CD4-positive, alpha-beta T cell treated with Interferon gamma for 1 hour (primary cell): ENCODE measurements at regions not wholly inside any gene's neighbourhood (a gene's known extent, or its start where the extent isn't known, plus 50 kb on each side); places are given as distances from the start of the nearest gene placed in this dataset.

Source experiments
- DNase-seq: peaks from one replicate; pipeline ENCODE4 v3.0.0-alpha.2; 2020

GRCh38 chr1:208523007-208523406 is 278.8 kb upstream of the PLXNA2 start:
- no peak for DNase-seq

- no peak for DNase-seq
These were observed 280.2 kb upstream of the PLXNA2 start for GRCh38 chr1:208524376-208524775.

- DNase-seq, result no peak
These were observed 280.7 kb upstream of the PLXNA2 start for GRCh38 chr1:208524925-208525324.

DNA sequence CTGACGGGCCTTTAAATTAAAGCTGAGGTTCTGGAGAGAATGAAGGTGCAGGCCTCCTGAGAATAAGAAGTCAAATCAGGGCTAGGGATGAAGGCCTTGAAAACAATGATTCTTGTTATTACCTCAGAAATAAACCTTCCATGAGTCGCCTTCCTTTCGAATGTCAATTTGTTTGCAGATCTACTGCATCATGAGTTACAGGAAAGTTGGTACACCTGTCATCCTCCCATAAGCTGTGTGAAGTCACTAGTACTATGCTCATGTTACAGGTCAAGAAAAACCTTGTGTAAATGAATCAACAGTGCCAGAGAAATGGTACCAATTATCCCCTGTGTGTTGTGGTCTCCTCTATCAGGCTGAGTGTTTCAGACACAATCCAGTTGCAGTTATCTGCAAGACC is 281.2 kb upstream of the PLXNA2 start:
- no peak for DNase-seq

DNA sequence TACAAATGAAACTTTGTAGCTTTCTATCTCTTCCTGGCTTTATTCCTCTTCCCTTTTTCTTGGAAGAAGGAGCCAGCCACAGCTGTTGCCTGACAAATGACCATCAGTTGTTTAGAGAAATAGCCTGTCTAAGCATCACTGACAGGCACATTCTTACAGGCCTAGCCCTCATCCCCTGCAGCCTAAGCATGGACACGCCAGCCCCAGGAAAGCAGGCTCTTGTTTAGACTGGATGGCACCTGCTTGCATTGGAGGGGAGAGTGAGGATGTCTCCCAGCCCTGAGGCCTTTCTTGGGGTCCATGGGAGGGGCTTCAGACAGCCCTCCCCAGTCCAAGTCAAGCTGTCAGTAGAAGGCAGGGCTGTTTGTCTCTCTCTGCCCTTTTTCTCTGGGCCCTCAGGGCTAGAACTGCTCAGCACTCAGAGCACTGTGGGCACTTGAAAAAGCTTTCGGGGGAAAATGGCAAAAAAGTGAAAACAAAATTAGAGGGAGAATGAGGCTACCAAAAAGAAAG is 282.5 kb upstream of the PLXNA2 start:
- DNase-seq, result no peak

DNA sequence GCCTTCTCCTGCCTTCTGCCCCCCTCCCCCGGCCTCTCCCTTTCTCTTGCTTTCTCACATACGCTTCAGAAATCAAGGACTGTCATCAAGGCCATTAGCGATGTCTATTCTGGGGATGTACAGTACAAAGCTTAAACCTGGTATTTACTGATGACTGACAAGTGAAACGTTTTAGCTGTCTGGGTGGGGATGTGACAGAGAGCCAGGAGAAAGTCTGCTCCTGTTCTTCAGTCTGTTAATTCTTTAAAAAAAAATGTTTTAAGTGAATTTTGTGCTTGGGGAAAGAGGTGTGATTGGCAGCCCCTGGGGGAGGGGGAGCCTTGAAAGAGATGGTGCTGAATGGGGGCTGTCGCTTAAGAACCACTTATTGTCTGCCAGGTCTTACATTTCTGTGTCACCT is 283.0 kb upstream of the PLXNA2 start:
- no peak for DNase-seq

DNA sequence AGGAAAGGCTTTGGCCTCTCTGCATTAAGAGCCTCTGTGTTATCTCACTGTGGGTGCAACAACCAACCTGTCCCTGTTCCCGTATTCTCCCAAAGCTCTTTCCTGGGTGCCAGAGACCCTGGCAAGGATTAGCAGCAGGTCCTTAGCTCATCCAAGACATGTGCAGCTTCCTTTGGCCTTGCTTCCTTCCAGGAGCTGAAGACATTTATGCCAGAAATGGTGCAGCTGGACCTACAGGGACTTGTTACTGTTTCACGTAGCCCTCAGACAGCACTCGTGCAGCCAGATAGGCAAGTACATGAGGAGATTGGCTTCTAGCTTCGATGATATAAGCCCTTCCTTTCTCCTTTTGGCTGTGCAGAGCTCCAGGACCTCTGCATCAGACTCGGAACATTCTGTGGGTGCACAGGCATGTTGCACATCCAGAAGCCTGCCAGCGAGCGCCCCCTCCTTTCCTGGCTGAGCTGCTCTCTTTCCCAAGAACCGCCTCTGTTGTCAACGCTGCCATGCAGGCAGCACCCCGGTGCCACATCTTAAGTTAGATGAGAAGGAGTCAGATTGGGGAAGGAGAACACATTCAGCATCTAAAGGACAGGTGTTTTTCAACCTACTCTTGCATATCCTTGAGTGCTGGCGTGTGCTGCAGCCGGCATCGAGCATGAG is 284.5 kb upstream of the PLXNA2 start:
- no peak for DNase-seq

- no peak for DNase-seq
These were observed 287.0 kb upstream of the PLXNA2 start for GRCh38 chr1:208531003-208531750.

GRCh38 chr1:208533746-208534598 is 289.8 kb upstream of the PLXNA2 start:
- no peak for DNase-seq

- no peak for DNase-seq
These were observed 290.4 kb upstream of the PLXNA2 start for GRCh38 chr1:208534599-208534897.

DNA sequence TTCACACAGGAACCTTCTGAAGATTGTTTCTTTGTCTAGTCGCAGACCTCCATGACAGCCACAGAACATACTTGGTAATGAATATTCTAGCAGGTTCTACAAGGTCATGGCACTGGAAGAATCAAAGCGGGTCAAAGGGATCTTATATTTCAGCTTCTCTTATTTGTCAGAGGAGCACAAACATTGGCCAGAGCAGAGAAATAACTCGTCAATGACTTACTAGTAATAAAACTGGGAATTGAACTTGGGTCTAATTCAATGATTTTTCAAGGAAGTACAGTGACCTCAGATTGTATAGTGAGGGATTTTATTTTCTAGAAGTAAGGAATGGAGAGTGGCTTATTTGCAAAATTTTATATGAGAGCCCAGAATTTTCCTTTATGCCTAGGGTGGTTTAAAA is 290.8 kb upstream of the PLXNA2 start:
- DNase-seq, result no peak

DNA sequence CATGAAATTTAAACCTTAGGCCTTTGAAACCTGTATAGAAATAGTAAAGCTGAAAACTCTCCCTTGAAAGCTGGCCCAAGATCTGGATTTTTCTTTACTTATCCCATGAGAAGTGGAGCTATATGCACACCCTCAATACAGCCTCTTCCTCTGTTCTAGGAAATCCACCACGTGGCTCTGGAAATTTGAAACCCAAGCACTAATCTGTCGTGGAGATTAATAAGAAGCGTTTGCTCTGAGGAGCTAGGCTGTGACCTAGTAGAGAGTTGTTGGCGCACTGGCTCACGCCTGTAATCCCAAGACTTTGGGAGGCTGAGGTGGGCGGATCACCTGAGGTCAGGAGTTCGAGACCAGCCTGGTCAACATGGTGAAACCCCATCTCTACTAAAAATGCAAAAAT is 291.3 kb upstream of the PLXNA2 start:
- no peak for DNase-seq

- DNase-seq, result no peak
These were observed 292.0 kb upstream of the PLXNA2 start for GRCh38 chr1:208536212-208536611.

- DNase-seq, result no peak
These were observed 293.0 kb upstream of the PLXNA2 start for GRCh38 chr1:208537198-208537597.

DNA sequence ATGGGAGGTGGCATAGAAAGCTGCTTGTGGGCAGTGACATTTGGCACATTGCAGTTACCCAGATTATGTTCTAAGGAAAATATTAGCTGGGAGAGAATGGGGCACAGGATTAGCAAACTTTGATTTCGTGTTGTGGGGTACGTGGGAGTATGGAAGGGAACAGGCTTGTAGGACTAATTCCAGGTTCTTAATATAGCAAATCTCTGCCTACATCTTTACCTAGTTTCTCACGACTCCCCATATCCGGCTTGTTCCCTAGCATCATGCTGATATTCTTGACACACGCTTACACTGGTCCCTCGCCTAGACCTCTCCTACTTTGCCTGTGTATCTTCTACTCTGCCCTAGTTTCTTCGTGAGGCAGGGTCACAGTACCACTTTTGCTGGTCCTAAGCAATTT is 293.9 kb upstream of the PLXNA2 start:
- DNase-seq, result no peak

DNA sequence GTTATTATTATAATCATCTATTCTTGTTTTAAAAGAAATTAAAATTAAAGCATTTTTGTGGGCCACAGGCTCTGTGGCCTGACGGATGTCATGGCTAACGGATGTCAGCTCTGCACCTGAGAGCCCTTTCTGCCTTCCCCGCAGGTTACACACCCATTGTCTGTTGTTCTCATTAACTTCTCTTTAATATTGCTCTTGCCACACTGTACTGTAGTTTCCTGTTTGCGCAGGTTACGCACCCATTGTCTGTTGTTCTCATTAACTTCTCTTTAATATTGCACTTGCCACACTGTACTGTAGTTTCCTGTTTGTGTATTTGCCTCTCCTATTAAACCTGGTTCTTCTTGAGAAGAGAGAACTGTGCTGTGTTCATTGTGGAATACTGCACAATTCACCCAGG is 294.4 kb upstream of the PLXNA2 start:
- no peak for DNase-seq

GRCh38 chr1:208540724-208541123 is 296.5 kb upstream of the PLXNA2 start:
- no peak for DNase-seq

GRCh38 chr1:208541225-208541855 is 297.2 kb upstream of the PLXNA2 start:
- DNase-seq, result no peak

- no peak for DNase-seq
These were observed 298.1 kb upstream of the PLXNA2 start for GRCh38 chr1:208542309-208542708.

DNA sequence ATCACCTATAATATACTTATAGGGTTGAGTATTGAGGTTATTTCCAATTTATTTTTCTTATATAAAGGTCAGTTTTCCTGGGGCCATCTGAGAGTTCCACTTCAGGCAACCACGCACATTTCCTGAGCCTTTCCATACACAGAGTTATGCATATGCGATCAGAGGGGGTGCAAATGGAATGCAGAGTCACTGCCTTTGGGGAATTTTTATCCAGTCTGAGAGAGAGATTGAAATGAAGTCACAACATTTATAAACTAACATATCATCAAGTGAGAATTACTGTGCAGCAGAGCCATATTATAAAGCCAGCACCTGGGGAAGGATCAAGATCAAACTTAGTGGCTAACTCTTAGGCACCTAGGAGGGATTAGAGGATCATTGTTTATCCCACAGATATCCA is 299.9 kb upstream of the PLXNA2 start:
- DNase-seq, result no peak

DNA sequence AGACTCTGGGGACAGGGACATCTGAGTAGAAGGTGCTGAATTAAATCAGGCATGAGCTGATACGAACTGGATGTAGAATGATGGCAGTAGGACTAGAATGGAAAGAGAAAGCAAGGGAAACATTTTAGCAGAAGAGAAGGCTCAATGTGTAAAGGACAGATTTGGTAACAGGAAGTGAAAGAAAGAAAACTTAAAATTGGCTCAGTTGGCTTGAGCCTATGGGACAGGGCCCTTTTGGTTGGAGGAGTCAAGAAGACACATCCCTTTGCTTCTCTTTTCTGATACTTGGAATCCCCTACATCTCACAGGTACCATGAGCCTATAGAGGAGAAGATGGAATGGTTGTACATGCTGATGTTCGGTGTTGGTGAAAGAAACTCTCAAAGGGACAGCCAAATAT is 300.6 kb upstream of the PLXNA2 start:
- no peak for DNase-seq

DNA sequence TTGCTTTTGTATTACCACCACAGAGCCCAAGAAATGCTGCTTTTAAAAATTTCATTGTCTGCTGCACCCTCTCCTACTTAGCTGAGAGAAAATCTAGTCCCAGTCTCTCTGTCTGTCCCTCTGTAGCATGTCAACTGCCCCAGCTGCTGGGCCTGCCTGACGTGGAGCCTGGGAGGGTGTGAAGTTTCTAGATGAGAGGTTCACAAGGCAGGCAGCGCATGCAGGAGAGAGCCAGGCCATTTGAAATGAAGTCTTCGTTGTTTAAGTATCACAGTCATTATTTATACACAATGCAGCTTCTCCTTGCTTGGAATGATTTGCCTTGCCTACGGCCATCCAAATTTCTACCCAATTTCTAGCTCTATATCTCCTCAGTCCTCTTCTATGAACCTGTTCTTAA is 306.8 kb upstream of the PLXNA2 start:
- DNase-seq, result no peak

DNA sequence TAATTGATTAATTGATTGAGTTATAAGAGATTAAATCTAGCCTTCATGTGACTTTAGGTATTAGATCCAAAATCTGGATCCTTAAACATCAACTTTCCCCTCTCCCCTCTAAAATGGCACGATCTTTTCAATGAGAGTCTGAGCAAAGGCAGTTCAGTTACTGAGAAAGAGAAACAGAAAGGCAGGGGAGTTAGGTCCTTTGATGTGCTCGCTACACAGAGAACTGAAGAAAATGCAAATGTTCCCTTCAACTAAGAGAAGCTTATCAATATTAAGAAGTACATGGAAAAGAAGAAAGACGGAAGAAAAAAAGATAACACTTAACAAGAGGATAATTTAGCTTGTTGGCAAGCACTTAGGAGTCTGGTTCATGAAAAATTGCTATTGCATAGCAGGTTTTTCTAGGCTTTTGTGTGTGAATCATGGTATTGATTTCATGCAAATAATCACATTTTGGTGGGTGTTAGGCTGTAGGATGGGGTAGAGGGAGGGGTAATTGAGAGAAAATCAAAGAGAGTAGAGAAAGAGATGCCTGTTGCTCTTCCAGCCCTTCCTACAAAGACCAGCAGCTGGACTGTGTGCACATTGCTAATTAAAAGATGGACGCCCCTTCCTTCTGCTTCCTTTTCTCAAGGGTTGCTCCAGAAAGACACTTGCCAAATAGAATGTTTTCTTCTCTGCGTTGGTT is 307.6 kb upstream of the PLXNA2 start:
- no peak for DNase-seq
